Mucosa of rectum (tissue), 2 donors: ENCODE measurements at regions not wholly inside any gene's neighbourhood (a gene's known extent, or its start where the extent isn't known, plus 50 kb on each side); places are given as distances from the start of the nearest gene placed in this dataset.

Source experiments
- H3K27ac ChIP-seq, 2 donors: one replicate each; pipeline ENCODE4 v1.7.0; 2013; ENCODE audit warnings: inconsistent platforms in 2 of 2, low read depth in 2 of 2, low read length in 2 of 2
- H3K27me3 ChIP-seq, 2 donors: one replicate each; pipeline ENCODE4 v1.7.0; 2013; ENCODE audit warnings: low read length in 2 of 2; ENCODE audit not compliant: control insufficient read depth in 2 of 2, insufficient read depth in 2 of 2
- H3K36me3 ChIP-seq, 2 donors: one replicate each; pipeline ENCODE4 v1.7.0; 2013; ENCODE audit warnings: low read length in 2 of 2; ENCODE audit not compliant: control insufficient read depth in 2 of 2, insufficient read depth in 2 of 2
- H3K4me1 ChIP-seq, 2 donors: one replicate each; pipeline ENCODE4 v1.7.0; 2013; ENCODE audit warnings: low read length in 2 of 2, mild to moderate bottlenecking in 1 of 2; ENCODE audit not compliant: control insufficient read depth in 2 of 2, insufficient read depth in 2 of 2
- H3K4me3 ChIP-seq, 2 donors: one replicate each; pipeline ENCODE4 v1.7.0; 2013; ENCODE audit warnings: low read length in 2 of 2
- H3K9ac ChIP-seq, 2 donors: one replicate each; pipeline ENCODE4 v1.7.0; 2013; ENCODE audit warnings: low read length in 2 of 2, low read depth in 1 of 2, mild to moderate bottlenecking in 1 of 2
- H3K9me3 ChIP-seq, 2 donors: one replicate each; pipeline ENCODE4 v1.7.0; 2013; ENCODE audit warnings: low read length in 2 of 2; ENCODE audit not compliant: control insufficient read depth in 2 of 2
- donor health status: healthy.
- donor health status: Normal muscosa, but diverticular disease.

- H3K4me1 ChIP-seq, result no peaks in the 10 kb centered on the region
- H3K4me3 ChIP-seq, result no peak overlapping the region
- no peaks in the 10 kb centered on the region for H3K27me3 ChIP-seq
- no peak overlapping the region for H3K27ac ChIP-seq
- H3K36me3 ChIP-seq, result no peaks in the 10 kb centered on the region
- H3K9me3 ChIP-seq, result peaks cover 0 to 2% of the 10 kb centered on the region in 2 donors
- H3K9ac ChIP-seq, result no peak overlapping the region
Observed at GRCh38 chr1:90809996-90810395, 92.9 kb upstream of the BARHL2 start.

- H3K4me1 ChIP-seq, result no peaks in the 10 kb centered on the region
Observed at GRCh38 chr1:90809093-90809492, 92.0 kb upstream of the BARHL2 start.

GRCh38 chr1:90807329-90807728 lies 90.2 kb upstream of the BARHL2 start:
- Histone ChIP-seq H3K9me3 (peaks cover 0 to 2% of the 10 kb centered on the region in 2 donors), H3K9ac (no peak overlapping the region), H3K4me3 (no peak overlapping the region), H3K36me3 (no peaks in the 10 kb centered on the region), H3K4me1 (no peaks in the 10 kb centered on the region), H3K27ac (no peak overlapping the region), H3K27me3 (no peaks in the 10 kb centered on the region)

More at GRCh38 chr1:90809093-90809492, 92.0 kb upstream of the BARHL2 start:
- Histone ChIP-seq H3K36me3 (no peaks in the 10 kb centered on the region), H3K4me3 (no peak overlapping the region), H3K27me3 (no peaks in the 10 kb centered on the region), H3K9me3 (peaks cover 0 to 2% of the 10 kb centered on the region in 2 donors), H3K27ac (no peak overlapping the region), H3K9ac (no peak overlapping the region)

- no peaks in the 10 kb centered on the region for H3K36me3 ChIP-seq
- H3K27ac ChIP-seq, result no peak overlapping the region
- H3K9me3 ChIP-seq, result peaks cover 0 to 2% of the 10 kb centered on the region in 2 donors
- no peaks in the 10 kb centered on the region for H3K27me3 ChIP-seq
- H3K9ac ChIP-seq, result no peak overlapping the region
- no peak overlapping the region for H3K4me3 ChIP-seq
- no peaks in the 10 kb centered on the region for H3K4me1 ChIP-seq
Observed at GRCh38 chr1:90802622-90803021, 85.5 kb upstream of the BARHL2 start.

GRCh38 chr1:90800012-90800717 lies 83.1 kb upstream of the BARHL2 start:
- Histone ChIP-seq H3K4me3 (no peak overlapping the region), H3K9ac (no peak overlapping the region), H3K36me3 (no peaks in the 10 kb centered on the region), H3K9me3 (peaks cover 0 to 2% of the 10 kb centered on the region in 2 donors), H3K27ac (no peak overlapping the region), H3K4me1 (no peaks in the 10 kb centered on the region), H3K27me3 (no peaks in the 10 kb centered on the region)

- H3K27me3 ChIP-seq, result no peaks in the 10 kb centered on the region
- no peaks in the 10 kb centered on the region for H3K36me3 ChIP-seq
- no peaks in the 10 kb centered on the region for H3K4me1 ChIP-seq
- H3K4me3 ChIP-seq, result no peak overlapping the region
- no peak overlapping the region for H3K27ac ChIP-seq
- H3K9me3 ChIP-seq, result no peaks in the 10 kb centered on the region
- no peak overlapping the region for H3K9ac ChIP-seq
Observed at GRCh38 chr1:90799326-90799725, 82.2 kb upstream of the BARHL2 start.

GRCh38 chr1:90798883-90799282 lies 81.8 kb upstream of the BARHL2 start:
- Histone ChIP-seq H3K27me3 (no peaks in the 10 kb centered on the region), H3K9ac (no peak overlapping the region), H3K9me3 (no peaks in the 10 kb centered on the region), H3K4me3 (no peak overlapping the region), H3K27ac (no peak overlapping the region), H3K36me3 (no peaks in the 10 kb centered on the region), H3K4me1 (no peaks in the 10 kb centered on the region)

GRCh38 chr1:90798344-90798743 lies 81.2 kb upstream of the BARHL2 start:
- Histone ChIP-seq H3K27ac (no peak overlapping the region), H3K4me1 (no peaks in the 10 kb centered on the region), H3K9me3 (no peaks in the 10 kb centered on the region), H3K36me3 (no peaks in the 10 kb centered on the region), H3K27me3 (no peaks in the 10 kb centered on the region), H3K4me3 (no peak overlapping the region), H3K9ac (no peak overlapping the region)

GRCh38 chr1:90795431-90795830 lies 78.3 kb upstream of the BARHL2 start:
- H3K9me3 ChIP-seq, result no peaks in the 10 kb centered on the region
- no peak overlapping the region for H3K4me3 ChIP-seq
- H3K9ac ChIP-seq, result no peak overlapping the region
- no peaks in the 10 kb centered on the region for H3K36me3 ChIP-seq
- no peaks in the 10 kb centered on the region for H3K27me3 ChIP-seq
- H3K27ac ChIP-seq, result no peak overlapping the region
- H3K4me1 ChIP-seq, result no peaks in the 10 kb centered on the region

GRCh38 chr1:90786709-90787108 lies 69.6 kb upstream of the BARHL2 start:
- H3K9me3 ChIP-seq, result no peaks in the 10 kb centered on the region
- H3K4me3 ChIP-seq, result no peak overlapping the region
- no peak overlapping the region for H3K9ac ChIP-seq
- no peaks in the 10 kb centered on the region for H3K4me1 ChIP-seq
- H3K36me3 ChIP-seq, result no peaks in the 10 kb centered on the region
- no peak overlapping the region for H3K27ac ChIP-seq
- no peaks in the 10 kb centered on the region for H3K27me3 ChIP-seq
